CD8-positive, alpha-beta memory T cell (primary cell): ENCODE measurements at regions not wholly inside any gene's neighbourhood (a gene's known extent, or its start where the extent isn't known, plus 50 kb on each side); places are given as distances from the start of the nearest gene placed in this dataset.

Experiments used
- CTCF ChIA-PET: fragments of 350-600 bp; sonication (Branson Sonifier 250); formaldehyde crosslinking; loops from one replicate; lab custom pipeline; 2021; ENCODE audit warnings: antibody characterized with exemption; lab: Charles Lee
- POLR2A ChIA-PET: fragments of 350-600 bp; sonication (Branson Sonifier 250); formaldehyde crosslinking; loops from one replicate; lab custom pipeline; 2021; ENCODE audit warnings: antibody characterized with exemption; lab: Charles Lee
- DNase-seq, 5 donors: peaks; one replicate each; pipeline versions ENCODE4 v3.0.0 to v3.0.0-alpha.2; 2020 to 2022; ENCODE audit warnings: mixed read lengths in 1 of 5
- H3K27ac ChIP-seq: one replicate; pipeline ENCODE4 v1.7.0; 2013; ENCODE audit warnings: low read depth, mild to moderate bottlenecking, low read length, moderate library complexity
- H3K27me3 ChIP-seq: 2 replicates; pipeline ENCODE4 v1.7.0; 2013; ENCODE audit warnings: low read length, mild to moderate bottlenecking; ENCODE audit not compliant: insufficient read depth, poor library complexity, severe bottlenecking
- H3K36me3 ChIP-seq: 2 replicates; pipeline ENCODE4 v1.7.0; 2013; ENCODE audit warnings: mild to moderate bottlenecking, low read length, moderate library complexity; ENCODE audit not compliant: insufficient read depth
- H3K4me1 ChIP-seq: 2 replicates; pipeline ENCODE4 v1.7.0; 2013; ENCODE audit warnings: mild to moderate bottlenecking, low read length, moderate library complexity; ENCODE audit not compliant: insufficient read depth
- H3K4me3 ChIP-seq: 2 replicates; pipeline ENCODE4 v1.7.0; 2013; ENCODE audit warnings: mild to moderate bottlenecking, low read length
- H3K9me3 ChIP-seq: 2 replicates; pipeline ENCODE4 v1.7.0; 2013; ENCODE audit warnings: mild to moderate bottlenecking, low read length
- H3K27ac Mint-ChIP-seq, 8 donors: one replicate each; pipeline ENCODE4 v1.8.0; 2020 to 2021; ENCODE audit warnings: mixed read lengths in 8 of 8, mild to moderate bottlenecking in 6 of 8, inconsistent platforms in 3 of 8, moderate library complexity in 3 of 8
- H3K27me3 Mint-ChIP-seq, 2 donors: one replicate each; pipeline ENCODE4 v1.8.0; 2020 to 2021; ENCODE audit warnings: mixed read lengths in 2 of 2, mild to moderate bottlenecking in 1 of 2, moderate library complexity in 1 of 2
- H3K36me3 Mint-ChIP-seq, 3 donors: one replicate each; pipeline ENCODE4 v1.8.0; 2020 to 2021; ENCODE audit warnings: mixed read lengths in 3 of 3, inconsistent platforms in 1 of 3, mild to moderate bottlenecking in 1 of 3
- H3K4me1 Mint-ChIP-seq, 3 donors: one replicate each; pipeline ENCODE4 v1.8.0; 2020 to 2021; ENCODE audit warnings: mixed read lengths in 3 of 3, inconsistent platforms in 1 of 3, mild to moderate bottlenecking in 1 of 3
- H3K4me3 Mint-ChIP-seq, 7 donors: one replicate each; pipeline ENCODE4 v1.8.0; 2020 to 2021; ENCODE audit warnings: mixed read lengths in 7 of 7, mild to moderate bottlenecking in 6 of 7, moderate library complexity in 4 of 7, inconsistent platforms in 2 of 7
- H3K9me3 Mint-ChIP-seq, 5 donors: one replicate each; pipeline ENCODE4 v1.8.0; 2020 to 2022; ENCODE audit warnings: mixed read lengths in 5 of 5, mild to moderate bottlenecking in 3 of 5, moderate library complexity in 2 of 5, inconsistent platforms in 1 of 5

GRCh38 chr12:87051621-87052020 is 795.4 kb upstream of the MGAT4C start:
- Mint-ChIP-seq H3K27ac (no peak overlapping the region), H3K9me3 (peaks cover 0 to 39% (median 3%) of the 10 kb centered on the region in 5 donors), H3K27me3 (no peaks in the 10 kb centered on the region), H3K4me3 (no peak overlapping the region), H3K4me1 (no peaks in the 10 kb centered on the region), H3K36me3 (no peaks in the 10 kb centered on the region)
- Histone ChIP-seq H3K4me1 (no peaks in the 10 kb centered on the region), H3K27me3 (no peaks in the 10 kb centered on the region), H3K36me3 (no peaks in the 10 kb centered on the region), H3K4me3 (no peak overlapping the region), H3K9me3 (no peaks in the 10 kb centered on the region), H3K27ac (no peak overlapping the region)
- ChIA-PET CTCF (no interaction called here), POLR2A (no interaction called here)
- DNase-seq: no peak

- Mint-ChIP-seq H3K27me3 (no peaks in the 10 kb centered on the region), H3K9me3 (peaks cover 1 to 34% (median 5%) of the 10 kb centered on the region in 5 donors), H3K4me3 (no peak overlapping the region), H3K27ac (no peak overlapping the region), H3K36me3 (no peaks in the 10 kb centered on the region), H3K4me1 (no peaks in the 10 kb centered on the region)
- Histone ChIP-seq H3K27ac (no peak overlapping the region), H3K9me3 (no peaks in the 10 kb centered on the region), H3K36me3 (no peaks in the 10 kb centered on the region), H3K4me3 (no peak overlapping the region), H3K27me3 (no peaks in the 10 kb centered on the region), H3K4me1 (no peaks in the 10 kb centered on the region)
- ChIA-PET POLR2A (no interaction called here), CTCF (no interaction called here)
- no peak for DNase-seq
These were observed 791.5 kb upstream of the MGAT4C start for GRCh38 chr12:87047691-87048090.

GRCh38 chr12:87039536-87039935 is 783.3 kb upstream of the MGAT4C start:
- Histone ChIP-seq H3K4me3 (no peak overlapping the region), H3K27me3 (no peaks in the 10 kb centered on the region), H3K36me3 (no peaks in the 10 kb centered on the region), H3K4me1 (no peaks in the 10 kb centered on the region), H3K27ac (no peak overlapping the region), H3K9me3 (peaks cover 3% of the 10 kb centered on the region)
- no peak overlapping the region for H3K27ac Mint-ChIP-seq
- ChIA-PET POLR2A (no interaction called here), CTCF (no interaction called here)
- H3K36me3 Mint-ChIP-seq: no peaks in the 10 kb centered on the region
- no peaks in the 10 kb centered on the region for H3K27me3 Mint-ChIP-seq
- H3K9me3 Mint-ChIP-seq: peaks cover 0 to 17% (median 3%) of the 10 kb centered on the region in 5 donors
- no peak for DNase-seq
- no peaks in the 10 kb centered on the region for H3K4me1 Mint-ChIP-seq
- H3K4me3 Mint-ChIP-seq: no peak overlapping the region

GRCh38 chr12:87038098-87038497 is 781.9 kb upstream of the MGAT4C start:
- Mint-ChIP-seq H3K36me3 (no peaks in the 10 kb centered on the region), H3K4me1 (no peaks in the 10 kb centered on the region), H3K4me3 (no peak overlapping the region), H3K27ac (no peak overlapping the region), H3K27me3 (no peaks in the 10 kb centered on the region), H3K9me3 (peaks cover under 1 to 18% (median 7%) of the 10 kb centered on the region in 5 donors)
- DNase-seq: no peak
- H3K27ac ChIP-seq: no peak overlapping the region
- no peak overlapping the region for H3K4me3 ChIP-seq
- ChIA-PET POLR2A (no interaction called here), CTCF (no interaction called here)
- peaks cover 7% of the 10 kb centered on the region for H3K9me3 ChIP-seq
- H3K36me3 ChIP-seq: no peaks in the 10 kb centered on the region
- no peaks in the 10 kb centered on the region for H3K4me1 ChIP-seq
- no peaks in the 10 kb centered on the region for H3K27me3 ChIP-seq

GRCh38 chr12:87025976-87026375 is 769.8 kb upstream of the MGAT4C start:
- CTCF ChIA-PET: no interaction called here

GRCh38 chr12:87021400-87021799 is 765.2 kb upstream of the MGAT4C start:
- CTCF ChIA-PET: no interaction called here
- no peaks in the 10 kb centered on the region for H3K4me1 Mint-ChIP-seq
- H3K9me3 ChIP-seq: no peaks in the 10 kb centered on the region

More at GRCh38 chr12:87025976-87026375, 769.8 kb upstream of the MGAT4C start:
- Histone ChIP-seq H3K9me3 (no peaks in the 10 kb centered on the region), H3K36me3 (no peaks in the 10 kb centered on the region), H3K4me3 (no peak overlapping the region), H3K27me3 (no peaks in the 10 kb centered on the region), H3K27ac (no peak overlapping the region), H3K4me1 (no peaks in the 10 kb centered on the region)
- POLR2A ChIA-PET: no interaction called here
- Mint-ChIP-seq H3K27me3 (no peaks in the 10 kb centered on the region), H3K9me3 (peaks cover 8 to 22% (median 16%) of the 10 kb centered on the region in 5 donors), H3K4me3 (no peak overlapping the region), H3K36me3 (no peaks in the 10 kb centered on the region), H3K27ac (no peak overlapping the region), H3K4me1 (no peaks in the 10 kb centered on the region)
- DNase-seq: no peak

GRCh38 chr12:87020071-87020470 is 763.9 kb upstream of the MGAT4C start:
- Histone ChIP-seq H3K9me3 (no peaks in the 10 kb centered on the region), H3K27ac (no peak overlapping the region), H3K4me3 (no peak overlapping the region), H3K36me3 (no peaks in the 10 kb centered on the region), H3K27me3 (no peaks in the 10 kb centered on the region), H3K4me1 (no peaks in the 10 kb centered on the region)
- H3K9me3 Mint-ChIP-seq: peaks cover 16 to 39% (median 21%) of the 10 kb centered on the region in 5 donors
- POLR2A ChIA-PET: no interaction called here
- H3K27ac Mint-ChIP-seq: no peak overlapping the region
- H3K4me3 Mint-ChIP-seq: no peak overlapping the region
- CTCF ChIA-PET: no interaction called here
- H3K27me3 Mint-ChIP-seq: no peaks in the 10 kb centered on the region
- no peaks in the 10 kb centered on the region for H3K36me3 Mint-ChIP-seq
- H3K4me1 Mint-ChIP-seq: no peaks in the 10 kb centered on the region
- DNase-seq: no peak

More at GRCh38 chr12:87021400-87021799, 765.2 kb upstream of the MGAT4C start:
- H3K4me1 ChIP-seq: no peaks in the 10 kb centered on the region
- H3K4me3 ChIP-seq: no peak overlapping the region
- DNase-seq: no peak
- no peak overlapping the region for H3K4me3 Mint-ChIP-seq
- no peaks in the 10 kb centered on the region for H3K36me3 Mint-ChIP-seq
- POLR2A ChIA-PET: no interaction called here
- no peaks in the 10 kb centered on the region for H3K36me3 ChIP-seq
- H3K27me3 Mint-ChIP-seq: no peaks in the 10 kb centered on the region
- H3K27me3 ChIP-seq: no peaks in the 10 kb centered on the region
- H3K27ac Mint-ChIP-seq: no peak overlapping the region
- no peak overlapping the region for H3K27ac ChIP-seq
- peaks cover 13 to 35% (median 22%) of the 10 kb centered on the region in 5 donors for H3K9me3 Mint-ChIP-seq

GRCh38 chr12:87015352-87015751 is 759.2 kb upstream of the MGAT4C start:
- H3K4me3 ChIP-seq: no peak overlapping the region
- peaks cover 6 to 39% (median 12%) of the 10 kb centered on the region in 5 donors for H3K9me3 Mint-ChIP-seq
- no peaks in the 10 kb centered on the region for H3K27me3 Mint-ChIP-seq
- DNase-seq: no peak
- no peaks in the 10 kb centered on the region for H3K27me3 ChIP-seq
- H3K36me3 ChIP-seq: no peaks in the 10 kb centered on the region
- ChIA-PET CTCF (no interaction called here), POLR2A (no interaction called here)
- H3K27ac Mint-ChIP-seq: no peak overlapping the region
- H3K27ac ChIP-seq: no peak overlapping the region
- H3K9me3 ChIP-seq: no peaks in the 10 kb centered on the region
- H3K36me3 Mint-ChIP-seq: no peaks in the 10 kb centered on the region
- H3K4me1 Mint-ChIP-seq: no peaks in the 10 kb centered on the region
- H3K4me3 Mint-ChIP-seq: no peak overlapping the region
- no peaks in the 10 kb centered on the region for H3K4me1 ChIP-seq
